ENCODE measurements at regions not wholly inside any gene's neighbourhood (a gene's known extent, or its start where the extent isn't known, plus 50 kb on each side); places are given as distances from the start of the nearest gene placed in this dataset.

DNA sequence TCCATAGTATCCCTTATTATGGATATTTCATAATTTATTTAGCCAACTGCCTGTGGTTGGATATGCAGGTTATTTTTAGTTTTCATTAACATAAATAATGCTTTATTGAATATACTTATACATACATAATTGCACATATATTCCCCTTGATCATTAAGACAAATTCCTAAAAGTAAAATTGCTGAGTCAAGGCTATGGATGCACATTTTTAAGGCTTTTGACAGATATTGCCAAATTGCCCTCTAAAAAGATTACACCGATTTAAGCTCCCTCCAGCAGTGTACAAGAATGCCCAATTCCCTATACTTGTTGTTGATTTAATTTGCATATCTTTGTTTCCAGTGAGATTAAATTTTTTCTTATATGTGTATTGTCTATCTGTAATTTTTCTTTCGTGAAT is 176.7 kb downstream of the C1orf94 start:
- no peaks in the 10 kb centered on the region for H3K9me3 ChIP-seq (replicated peaks)
- no peak overlapping the region for H3K27ac ChIP-seq
- peaks cover 20% of the 10 kb centered on the region for H3K27me3 ChIP-seq
- H3K4me3 ChIP-seq: no peak overlapping the region
- H3K36me3 ChIP-seq: no peaks in the 10 kb centered on the region
- no peak for DNase-seq
- no peaks in the 10 kb centered on the region for H3K4me1 ChIP-seq

DNA sequence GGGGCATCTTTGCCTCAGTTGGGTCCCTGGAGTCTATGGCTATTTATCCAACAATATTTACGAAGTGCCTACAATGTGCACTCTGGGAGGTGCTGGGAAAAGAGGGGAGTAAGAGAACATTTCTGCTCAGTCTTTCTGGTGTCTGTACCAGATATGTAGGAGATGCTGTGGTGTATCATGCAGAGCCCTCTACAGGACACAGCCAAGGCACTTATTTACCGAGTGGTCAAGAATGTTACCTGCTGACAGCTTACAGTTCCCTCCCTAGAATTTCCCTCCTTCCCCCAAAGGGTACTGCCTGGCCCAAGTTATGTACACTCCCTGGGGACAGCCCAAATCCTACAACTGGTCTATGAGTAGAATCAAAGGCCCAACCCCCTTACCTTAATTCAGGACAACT is 177.7 kb downstream of the C1orf94 start:
- Histone ChIP-seq H3K27me3 (peaks cover 20% of the 10 kb centered on the region; the same call in 1 of the 2 replicates), H3K36me3 (no peaks in the 10 kb centered on the region), H3K9me3 (replicated peaks) (no peaks in the 10 kb centered on the region), H3K4me1 (no peaks in the 10 kb centered on the region), H3K27ac (no peak overlapping the region), H3K4me3 (no peak overlapping the region)
- no peak for DNase-seq

DNA sequence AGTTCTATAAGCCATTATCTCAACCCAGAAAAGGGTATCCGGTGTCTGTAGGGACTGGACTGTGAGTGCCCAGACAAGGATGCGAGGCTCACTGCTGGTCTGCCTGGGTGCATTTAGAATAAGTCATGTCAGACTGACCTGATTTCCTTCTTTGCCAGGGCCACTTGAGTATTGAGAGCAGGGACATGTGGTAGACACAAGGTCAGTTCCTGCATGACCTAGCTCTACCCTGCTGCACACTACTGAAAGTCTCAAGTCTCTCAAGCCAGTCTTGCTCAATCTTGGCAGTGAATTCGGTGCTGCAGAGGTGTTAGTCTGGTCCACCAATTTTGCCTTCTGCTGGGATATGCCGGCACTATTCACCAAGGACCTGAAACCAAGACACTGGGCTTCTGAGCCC is 180.1 kb downstream of the C1orf94 start:
- peaks cover 27% of the 10 kb centered on the region for H3K27me3 ChIP-seq
- DNase-seq: no peak
- no peak overlapping the region for H3K4me3 ChIP-seq
- H3K4me1 ChIP-seq: no peaks in the 10 kb centered on the region
- H3K27ac ChIP-seq: no peak overlapping the region
- H3K9me3 ChIP-seq (replicated peaks): no peaks in the 10 kb centered on the region
- H3K36me3 ChIP-seq: no peaks in the 10 kb centered on the region

DNA sequence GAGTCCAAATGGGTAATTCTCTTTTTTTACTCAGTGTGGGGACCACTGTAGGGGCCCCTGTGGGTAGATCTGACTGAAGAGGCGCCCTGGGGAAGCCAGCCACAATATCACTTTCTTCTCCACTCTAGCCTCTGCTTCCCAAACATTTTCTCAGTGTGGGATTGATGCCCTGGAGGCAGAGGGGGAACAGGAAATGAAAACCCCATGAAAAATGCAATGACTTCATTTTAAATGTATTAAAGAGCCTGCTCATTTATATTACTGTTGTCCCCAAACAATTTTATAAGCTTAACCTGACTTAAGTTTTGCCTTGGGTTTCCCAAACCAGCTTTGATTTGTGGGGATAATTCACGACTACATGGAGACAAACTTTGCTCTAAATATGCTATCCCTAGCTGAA is 181.9 kb downstream of the C1orf94 start:
- no peaks in the 10 kb centered on the region for H3K9me3 ChIP-seq (replicated peaks)
- no peak overlapping the region for H3K27ac ChIP-seq
- no peaks in the 10 kb centered on the region for H3K4me1 ChIP-seq
- no peak overlapping the region for H3K4me3 ChIP-seq
- no peaks in the 10 kb centered on the region for H3K36me3 ChIP-seq
- peaks cover 29% of the 10 kb centered on the region for H3K27me3 ChIP-seq
- no peak for DNase-seq

DNA sequence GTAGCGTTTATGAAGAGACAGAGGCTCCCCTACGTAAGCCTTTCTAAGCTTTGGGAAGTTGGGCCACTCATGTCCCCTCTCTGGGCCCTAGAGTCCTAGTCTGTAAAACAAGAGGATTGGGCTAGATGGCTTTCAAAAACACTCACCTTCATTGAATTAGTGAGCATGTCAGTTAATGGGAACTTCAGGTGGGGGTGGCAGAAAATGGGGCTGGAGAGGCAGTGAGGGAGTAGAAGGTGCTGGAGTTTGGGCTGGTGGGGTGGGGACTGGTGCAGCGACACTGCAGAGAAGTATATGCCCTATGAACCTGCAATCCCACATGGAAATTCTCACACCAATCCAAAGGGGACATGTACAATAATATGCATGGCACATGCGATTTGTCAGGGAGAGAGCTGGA is 182.7 kb downstream of the C1orf94 start:
- DNase-seq: no peak
- Histone ChIP-seq H3K27ac (no peak overlapping the region), H3K9me3 (replicated peaks) (no peaks in the 10 kb centered on the region), H3K27me3 (peaks cover 29% of the 10 kb centered on the region), H3K4me3 (no peak overlapping the region), H3K4me1 (no peaks in the 10 kb centered on the region), H3K36me3 (no peaks in the 10 kb centered on the region)

DNA sequence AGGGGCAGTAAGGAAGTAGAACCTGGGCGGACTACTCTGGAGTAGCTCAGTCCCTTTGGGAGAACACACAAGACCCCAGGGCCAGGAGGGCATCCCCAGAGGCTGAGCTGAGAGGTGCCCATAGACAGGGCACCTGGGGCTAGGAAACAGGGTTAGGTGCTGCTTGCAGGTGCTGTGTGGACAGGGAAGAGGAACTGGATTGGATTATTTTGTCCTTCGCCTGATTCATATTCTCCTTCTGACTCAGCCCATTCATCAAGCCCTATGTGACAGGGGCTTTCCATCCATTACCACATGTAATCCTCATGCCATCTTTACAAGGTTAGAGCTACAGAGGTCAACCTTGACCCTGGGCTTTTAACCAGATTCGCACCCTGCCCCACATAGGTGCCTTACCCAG is 183.9 kb downstream of the C1orf94 start:
- no peak overlapping the region for H3K27ac ChIP-seq
- H3K27me3 ChIP-seq: peaks cover 24% of the 10 kb centered on the region
- no peak for DNase-seq
- no peaks in the 10 kb centered on the region for H3K9me3 ChIP-seq (replicated peaks)
- no peak overlapping the region for H3K4me3 ChIP-seq
- no peaks in the 10 kb centered on the region for H3K4me1 ChIP-seq
- no peaks in the 10 kb centered on the region for H3K36me3 ChIP-seq

DNA sequence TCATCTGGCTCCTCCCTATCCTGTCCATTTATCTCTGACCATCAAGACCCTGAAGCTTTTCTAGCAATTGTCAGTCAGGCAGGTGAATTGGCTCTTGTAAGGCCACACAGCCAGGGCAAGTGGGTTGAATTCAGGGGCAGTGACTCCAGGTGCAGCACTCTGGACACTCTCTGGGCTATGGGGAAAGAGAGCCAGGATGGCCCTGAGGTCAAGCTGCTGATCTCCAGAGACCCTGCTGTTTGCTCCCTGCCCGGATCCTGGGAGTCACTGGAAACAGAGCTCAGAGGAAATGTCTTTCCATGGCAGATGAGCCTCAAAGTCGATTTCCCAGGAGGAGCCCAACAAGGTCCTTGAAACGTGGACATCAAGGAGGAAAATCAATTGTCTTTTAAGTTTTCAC is 184.4 kb downstream of the C1orf94 start:
- Histone ChIP-seq H3K4me3 (no peak overlapping the region), H3K4me1 (no peaks in the 10 kb centered on the region), H3K27me3 (peaks cover 24% of the 10 kb centered on the region), H3K36me3 (no peaks in the 10 kb centered on the region), H3K9me3 (replicated peaks) (no peaks in the 10 kb centered on the region), H3K27ac (no peak overlapping the region)
- no peak for DNase-seq

DNA sequence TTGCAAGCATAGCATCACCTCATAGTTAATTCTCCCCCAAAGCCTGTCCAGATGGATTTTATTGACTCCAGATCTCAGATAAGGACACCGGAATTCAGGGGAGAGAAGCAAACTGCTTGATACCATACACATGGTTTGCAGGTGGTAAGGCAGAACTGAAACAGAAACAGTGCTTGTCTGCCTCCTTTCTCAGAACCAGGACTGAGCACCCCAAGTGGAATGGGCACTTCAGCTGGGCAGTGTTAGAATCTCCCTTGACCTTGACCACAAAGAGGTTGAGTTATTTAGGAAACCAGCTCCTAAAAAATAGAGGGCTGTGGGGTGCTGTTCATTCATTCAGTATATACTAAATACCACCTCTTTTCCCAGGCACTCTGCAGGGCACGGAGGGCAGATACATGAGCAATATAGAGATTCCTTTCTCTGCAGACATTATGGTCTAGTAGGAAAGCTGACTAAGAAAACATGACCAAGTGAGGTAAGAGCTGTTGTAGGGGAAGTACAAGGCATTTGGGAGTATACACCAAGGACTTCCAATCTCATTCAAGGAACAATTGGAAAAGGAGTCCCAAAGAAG is 185.2 kb downstream of the C1orf94 start:
- H3K9me3 ChIP-seq (replicated peaks): no peaks in the 10 kb centered on the region
- no peak overlapping the region for H3K27ac ChIP-seq
- H3K27me3 ChIP-seq: peaks cover 28% of the 10 kb centered on the region
- H3K4me1 ChIP-seq: no peaks in the 10 kb centered on the region
- no peak overlapping the region for H3K4me3 ChIP-seq
- no peak for DNase-seq
- H3K36me3 ChIP-seq: no peaks in the 10 kb centered on the region

DNA sequence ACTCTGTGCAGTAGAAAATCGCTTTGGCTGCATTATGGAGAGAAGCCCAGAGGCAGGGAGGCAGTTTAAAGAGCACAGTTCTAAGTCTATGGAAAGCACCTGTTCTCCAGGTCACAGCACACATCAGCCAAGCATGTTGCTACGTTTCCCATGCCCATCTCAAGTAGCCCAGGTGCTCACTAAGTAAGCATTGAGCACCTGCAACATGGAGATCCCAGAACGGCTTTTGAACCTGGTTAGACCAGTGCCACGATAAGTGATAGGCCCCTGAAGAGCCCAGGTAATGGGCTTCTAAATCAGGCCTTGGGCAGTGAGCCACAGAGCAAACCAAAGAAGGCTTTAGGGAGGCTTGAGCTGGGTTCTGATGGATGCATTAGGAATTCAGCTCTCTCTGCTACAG is 186.2 kb downstream of the C1orf94 start:
- no peaks in the 10 kb centered on the region for H3K9me3 ChIP-seq (replicated peaks)
- H3K4me3 ChIP-seq: no peak overlapping the region
- peaks cover 36% of the 10 kb centered on the region for H3K27me3 ChIP-seq
- no peaks in the 10 kb centered on the region for H3K4me1 ChIP-seq
- no peak for DNase-seq
- H3K36me3 ChIP-seq: no peaks in the 10 kb centered on the region
- no peak overlapping the region for H3K27ac ChIP-seq

DNA sequence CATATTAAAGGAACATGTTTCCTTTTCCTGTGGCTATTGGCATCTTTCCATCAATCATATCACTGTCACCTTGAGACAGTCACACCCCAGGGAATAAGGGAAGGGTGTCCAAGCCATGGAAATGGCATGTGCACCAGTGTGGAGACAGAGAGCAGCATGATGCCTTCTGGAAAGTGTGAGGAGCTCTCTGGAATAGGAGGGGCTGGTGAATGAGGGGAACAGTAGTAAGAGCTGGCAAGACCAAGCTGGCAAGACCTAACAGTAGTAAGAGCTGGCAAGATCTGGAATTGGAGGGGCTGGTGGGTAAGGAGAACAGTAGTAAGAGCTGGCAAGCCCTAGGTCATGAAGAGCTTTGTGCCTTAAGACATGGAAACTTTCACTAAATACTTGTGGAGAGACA is 186.7 kb downstream of the C1orf94 start:
- H3K36me3 ChIP-seq: no peaks in the 10 kb centered on the region
- H3K27me3 ChIP-seq: peaks cover 36% of the 10 kb centered on the region
- no peak overlapping the region for H3K4me3 ChIP-seq
- no peak for DNase-seq
- H3K27ac ChIP-seq: no peak overlapping the region
- no peaks in the 10 kb centered on the region for H3K4me1 ChIP-seq
- H3K9me3 ChIP-seq (replicated peaks): no peaks in the 10 kb centered on the region

DNA sequence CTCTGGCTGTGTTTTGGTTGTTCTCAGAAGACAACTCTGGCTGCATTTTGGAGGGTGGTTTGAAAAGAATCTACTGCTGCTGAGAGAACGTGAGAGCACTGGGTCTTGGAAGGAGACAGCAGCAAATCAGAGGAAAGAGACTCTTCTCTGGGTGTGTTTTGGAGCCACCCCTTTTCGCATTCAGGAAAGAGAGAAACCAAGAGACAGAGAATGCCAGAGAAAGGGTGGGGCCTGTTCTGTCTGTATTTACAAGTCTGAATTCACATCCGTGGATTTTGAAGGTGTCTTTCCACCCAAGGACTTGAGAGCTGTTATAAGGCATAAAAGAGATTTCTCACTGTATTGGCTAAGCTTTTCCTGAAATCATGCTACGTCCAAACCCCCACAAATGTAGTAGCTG is 187.2 kb downstream of the C1orf94 start:
- DNase-seq: no peak

DNA sequence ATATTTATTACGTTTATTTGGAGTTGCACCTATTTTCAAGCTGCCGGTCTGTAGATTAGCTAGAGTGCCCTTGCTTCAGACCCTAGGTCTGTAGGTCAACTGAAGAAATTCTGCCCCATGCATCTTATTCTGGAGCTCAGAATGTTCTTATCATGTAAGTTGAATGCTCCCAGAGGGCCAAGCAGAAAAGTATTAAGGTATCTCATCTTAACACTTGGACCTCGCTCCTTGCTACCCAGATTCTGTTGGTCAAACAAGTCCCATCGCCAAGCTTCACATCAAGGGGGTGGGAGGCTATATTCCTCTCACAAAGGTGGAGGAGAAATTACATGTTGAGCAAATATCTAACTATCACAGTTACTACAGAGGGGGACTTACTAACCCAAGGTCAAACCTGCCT is 187.7 kb downstream of the C1orf94 start:
- Histone ChIP-seq H3K4me1 (no peaks in the 10 kb centered on the region), H3K9me3 (replicated peaks) (no peaks in the 10 kb centered on the region), H3K27ac (no peak overlapping the region), H3K36me3 (no peaks in the 10 kb centered on the region), H3K27me3 (peaks cover 34% of the 10 kb centered on the region), H3K4me3 (no peak overlapping the region)
- no peak for DNase-seq

More for the DNA sequence above, 187.2 kb downstream of the C1orf94 start:
- Histone ChIP-seq H3K36me3 (no peaks in the 10 kb centered on the region), H3K27me3 (peaks cover 39% of the 10 kb centered on the region), H3K4me3 (no peak overlapping the region), H3K4me1 (no peaks in the 10 kb centered on the region), H3K27ac (no peak overlapping the region), H3K9me3 (replicated peaks) (no peaks in the 10 kb centered on the region)

DNA sequence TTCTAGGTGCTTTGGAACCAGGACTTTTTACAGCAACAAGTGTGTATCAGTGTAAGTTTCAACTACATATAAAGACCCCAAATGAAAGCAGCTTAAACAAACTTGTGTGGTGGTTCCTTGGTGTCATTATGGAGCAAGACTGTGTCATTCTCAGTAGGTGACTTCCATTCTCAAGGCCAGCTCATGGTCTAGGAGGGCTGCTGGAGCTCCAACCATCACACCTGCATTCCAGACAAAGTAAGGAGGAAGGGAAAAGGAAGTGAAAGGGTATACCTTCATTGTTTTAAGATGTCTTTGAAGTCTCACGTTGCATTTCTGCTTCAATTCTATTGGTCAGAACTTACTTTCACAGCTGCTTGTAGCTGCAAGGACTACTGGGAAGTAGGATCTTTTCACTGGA is 188.6 kb downstream of the C1orf94 start:
- no peaks in the 10 kb centered on the region for H3K9me3 ChIP-seq (replicated peaks)
- no peaks in the 10 kb centered on the region for H3K4me1 ChIP-seq
- no peaks in the 10 kb centered on the region for H3K36me3 ChIP-seq

DNA sequence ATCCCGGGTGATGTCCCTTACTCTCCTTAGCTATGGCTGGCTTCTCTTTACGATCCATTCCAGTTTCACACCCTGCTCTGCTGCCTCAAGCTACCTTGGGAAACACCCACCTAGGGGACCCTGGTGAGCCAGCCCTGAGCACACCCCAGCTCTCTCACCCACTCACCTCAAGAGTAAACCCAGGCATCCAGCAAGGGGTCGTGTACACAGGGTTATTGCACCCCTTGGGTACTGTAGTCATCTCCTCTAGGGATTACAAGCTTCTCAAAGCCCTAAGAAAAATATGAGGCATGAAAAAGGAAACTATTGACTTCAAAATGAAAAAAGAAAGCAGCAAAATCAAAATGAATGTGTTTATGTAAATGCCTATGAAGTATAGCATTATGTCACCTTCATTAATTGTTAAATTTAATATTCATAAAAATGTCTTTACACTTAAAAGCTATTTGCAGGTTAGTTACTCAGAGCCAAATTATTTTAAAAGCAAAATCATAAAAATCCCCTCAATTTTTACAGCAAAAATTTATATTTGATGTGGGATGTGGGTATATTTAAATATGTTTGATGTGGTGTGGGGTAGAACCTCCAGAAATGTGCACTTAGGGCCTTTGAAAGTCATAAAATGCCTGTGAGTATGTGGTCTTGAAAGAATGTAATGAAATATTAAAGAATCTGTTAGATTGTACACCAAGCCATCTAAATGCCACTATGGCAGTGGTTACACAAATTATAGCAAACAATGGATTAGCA is 190.3 kb downstream of the C1orf94 start:
- no peak for DNase-seq
- Histone ChIP-seq H3K9me3 (replicated peaks) (no peaks in the 10 kb centered on the region), H3K4me3 (no peak overlapping the region), H3K27ac (no peak overlapping the region), H3K27me3 (peaks cover 23% of the 10 kb centered on the region), H3K36me3 (no peaks in the 10 kb centered on the region), H3K4me1 (no peaks in the 10 kb centered on the region)

More for the DNA sequence above, 188.6 kb downstream of the C1orf94 start:
- Histone ChIP-seq H3K4me3 (no peak overlapping the region), H3K27me3 (peaks cover 33% of the 10 kb centered on the region), H3K27ac (no peak overlapping the region)
- DNase-seq: no peak

DNA sequence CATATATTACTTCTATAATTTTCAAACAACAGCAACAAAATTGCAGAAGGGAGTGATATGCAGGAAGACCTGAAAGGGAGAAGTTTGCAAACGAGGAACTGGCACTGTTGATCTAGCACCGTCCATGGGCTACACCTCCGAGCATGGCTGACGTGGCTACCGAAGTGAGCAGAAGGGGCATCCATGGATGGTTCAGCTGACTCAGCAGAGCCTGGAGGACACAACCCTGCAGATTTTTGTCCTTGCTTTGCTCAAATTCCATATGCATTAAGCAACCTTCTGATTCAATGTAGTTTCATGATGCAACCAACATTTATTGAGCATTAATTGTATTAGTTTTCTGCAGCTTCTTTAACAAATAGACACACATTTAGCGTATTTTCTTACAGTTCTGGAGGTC is 191.2 kb downstream of the C1orf94 start:
- H3K4me1 ChIP-seq: no peaks in the 10 kb centered on the region
- H3K27ac ChIP-seq: no peak overlapping the region
- DNase-seq: no peak
- H3K36me3 ChIP-seq: no peaks in the 10 kb centered on the region
- H3K4me3 ChIP-seq: no peak overlapping the region
- H3K9me3 ChIP-seq (replicated peaks): no peaks in the 10 kb centered on the region
- peaks cover 23% of the 10 kb centered on the region for H3K27me3 ChIP-seq

Measured in SJCRH30 (cell line).